SK-N-SH treated with all-trans-retinoic acid at 6 μM for 48 hours (cell line): ENCODE measurements at regions not wholly inside any gene's neighbourhood (a gene's known extent, or its start where the extent isn't known, plus 50 kb on each side); places are given as distances from the start of the nearest gene placed in this dataset.

Experiments used
- ATAC-seq: fragments of 200-7000 bp; cut with Tn5 transposase; 3 replicates; pipeline ENCODE4 v1.9.1; 2020; ENCODE audit warnings: mild to moderate bottlenecking, moderate library complexity
- ARNTL ChIP-seq: fragments of 450-650 bp; formaldehyde crosslinking; IDR thresholded peaks from 2 replicates; pipeline ENCODE4 v1.5.0; 2020; ENCODE audit warnings: low read depth, mild to moderate bottlenecking, moderate library complexity, borderline replicate concordance
- BACH2 ChIP-seq: fragments of 250-450 bp; sonication (Bioruptor Pico); IDR thresholded peaks from 2 replicates; pipeline ENCODE4 v1.9.0; 2021; ENCODE audit warnings: mild to moderate bottlenecking, borderline replicate concordance
- CSDC2 ChIP-seq: fragments of 250-450 bp; sonication (Bioruptor Pico); IDR thresholded peaks from 2 replicates; pipeline ENCODE4 v1.5.0; 2020; ENCODE audit warnings: mild to moderate bottlenecking, moderate library complexity
- ESRRG ChIP-seq: fragments of 250-450 bp; sonication (Bioruptor Pico); IDR thresholded peaks from 2 replicates; pipeline ENCODE4 v1.6.1; 2021; ENCODE audit warnings: mild to moderate bottlenecking
- ISL1 ChIP-seq: fragments of 250-450 bp; sonication (Bioruptor Pico); IDR thresholded peaks from 2 replicates; pipeline ENCODE4 v2.1.2; 2022; ENCODE audit warnings: mild to moderate bottlenecking, moderate library complexity
- OSR1 ChIP-seq: fragments of 250-450 bp; sonication (Bioruptor Pico); IDR thresholded peaks from 2 replicates; pipeline ENCODE4 v1.8.0; 2022; ENCODE audit warnings: moderate library complexity, mild to moderate bottlenecking, inconsistent platforms
- PPARA ChIP-seq: fragments of 250-450 bp; sonication (Bioruptor Pico); IDR thresholded peaks from 2 replicates; pipeline ENCODE4 v1.5.0; 2020; ENCODE audit warnings: mild to moderate bottlenecking, borderline replicate concordance
- RARB ChIP-seq: fragments of 250-450 bp; sonication (Bioruptor Pico); IDR thresholded peaks from 2 replicates; pipeline ENCODE4 v1.8.0; 2021; ENCODE audit warnings: mild to moderate bottlenecking, moderate library complexity
- SNAI2 ChIP-seq: fragments of 250-450 bp; sonication (Bioruptor Pico); IDR thresholded peaks from 2 replicates; pipeline ENCODE4 v1.5.0; 2020; ENCODE audit warnings: mild to moderate bottlenecking, moderate library complexity
- TCF4 ChIP-seq: fragments of 250-450 bp; sonication (Bioruptor Pico); IDR thresholded peaks from 2 replicates; pipeline ENCODE4 v1.8.0; 2021; ENCODE audit warnings: mild to moderate bottlenecking, moderate library complexity, borderline replicate concordance
- TOX ChIP-seq: fragments of 250-450 bp; sonication (Bioruptor Pico); IDR thresholded peaks from 2 replicates; pipeline ENCODE4 v1.8.0; 2021; ENCODE audit warnings: mild to moderate bottlenecking, moderate library complexity, borderline replicate concordance
- ZC3H10 ChIP-seq: fragments of 250-450 bp; sonication (Bioruptor Pico); IDR thresholded peaks from 2 replicates; pipeline ENCODE4 v1.5.1; 2021; ENCODE audit warnings: mild to moderate bottlenecking, moderate library complexity
- ZFP3 ChIP-seq: fragments of 250-450 bp; sonication (Bioruptor Pico); IDR thresholded peaks from 2 replicates; pipeline ENCODE4 v1.5.0; 2020; ENCODE audit warnings: mild to moderate bottlenecking, moderate library complexity
- ZFP30 ChIP-seq: fragments of 450-650 bp; formaldehyde crosslinking; IDR thresholded peaks from 2 replicates; pipeline ENCODE4 v1.5.0; 2022; ENCODE audit warnings: mild to moderate bottlenecking, moderate library complexity
- ZNF70 ChIP-seq: fragments of 450-650 bp; formaldehyde crosslinking; IDR thresholded peaks from 2 replicates; pipeline ENCODE4 v1.5.0; 2020; ENCODE audit warnings: mild to moderate bottlenecking, moderate library complexity
- ZNF8 ChIP-seq: fragments of 450-650 bp; formaldehyde crosslinking; IDR thresholded peaks from 2 replicates; pipeline ENCODE4 v1.5.0; 2020; ENCODE audit warnings: mild to moderate bottlenecking, moderate library complexity
- TF ChIP-seq, protein P1 (sequence below): fragments of 250-450 bp; sonication (Bioruptor Pico); IDR thresholded peaks from 2 replicates; pipeline ENCODE4 v1.5.1; 2021; ENCODE audit warnings: mild to moderate bottlenecking, moderate library complexity
- TF ChIP-seq, protein P2 (sequence below): fragments of 250-450 bp; sonication (Bioruptor Pico); IDR thresholded peaks from 2 replicates; pipeline ENCODE4 v1.5.0; 2020; ENCODE audit warnings: mild to moderate bottlenecking, moderate library complexity
- TF ChIP-seq, protein P3 (sequence below): fragments of 250-450 bp; sonication (Bioruptor Pico); IDR thresholded peaks from 2 replicates; pipeline ENCODE4 v1.5.1; 2020; ENCODE audit warnings: low read depth, mild to moderate bottlenecking, moderate library complexity
- TF ChIP-seq, protein P4 (sequence below): fragments of 250-450 bp; sonication (Bioruptor Pico); IDR thresholded peaks from 2 replicates; pipeline ENCODE4 v1.8.0; 2021; ENCODE audit warnings: low read depth, mild to moderate bottlenecking, moderate library complexity, borderline replicate concordance

DNA sequence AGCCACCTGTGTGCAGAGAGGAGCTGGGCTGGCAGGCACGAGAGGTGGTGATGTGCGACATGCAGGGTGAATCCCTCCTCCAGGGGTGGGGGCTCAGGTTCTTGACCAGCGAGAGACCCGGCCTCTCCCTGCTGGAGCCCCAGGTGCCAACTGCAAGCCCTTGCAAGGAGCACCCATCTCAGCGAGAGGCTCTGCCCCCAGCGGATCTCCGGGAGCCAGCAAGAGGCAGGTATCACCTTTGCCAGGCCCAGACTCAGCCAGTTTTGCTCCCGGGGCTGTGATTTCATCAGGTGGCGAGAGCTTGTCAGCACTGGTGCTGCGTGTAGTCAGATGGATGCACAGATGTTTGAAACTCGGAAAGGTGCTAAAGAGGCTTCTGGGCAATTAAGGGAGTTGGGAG lies 87.7 kb downstream of the TFAP2C start:
- TF ChIP-seq RARB, result no peak
- TF ChIP-seq ESRRG (CRISPR knock-in tag), result no peak
- TF ChIP-seq PPARA (CRISPR knock-in tag), result no peak
- no peak for ATAC-seq

DNA sequence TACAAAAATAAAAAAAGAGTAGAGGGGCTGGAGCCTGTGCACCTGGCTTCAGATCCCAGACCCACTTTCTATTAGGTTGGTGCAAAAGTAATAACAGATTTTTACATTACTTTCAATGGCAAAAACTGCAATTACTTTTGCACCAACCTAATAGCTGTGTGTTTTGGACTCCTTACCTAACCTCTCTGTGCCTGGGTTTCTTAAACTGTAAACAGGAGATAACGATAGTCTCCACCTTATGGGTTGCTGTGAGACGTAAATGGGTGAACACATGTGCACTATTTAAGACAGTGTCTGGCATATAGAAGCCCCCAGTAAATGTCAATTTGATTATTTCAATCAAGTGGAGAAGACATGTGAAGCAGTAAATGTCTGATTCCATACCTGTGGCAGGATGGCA lies 89.7 kb downstream of the TFAP2C start:
- no peak for ATAC-seq
- TF ChIP-seq TCF4 (CRISPR knock-in tag), result no peak
- no peak for TF ChIP-seq ESRRG (CRISPR knock-in tag)
- TF ChIP-seq ARNTL (CRISPR knock-in tag), result no peak
- TF ChIP-seq ZFP3 (CRISPR knock-in tag), result no peak
- TF ChIP-seq BACH2 (CRISPR knock-in tag), result no peak
- TF ChIP-seq OSR1 (CRISPR knock-in tag), result no peak

DNA sequence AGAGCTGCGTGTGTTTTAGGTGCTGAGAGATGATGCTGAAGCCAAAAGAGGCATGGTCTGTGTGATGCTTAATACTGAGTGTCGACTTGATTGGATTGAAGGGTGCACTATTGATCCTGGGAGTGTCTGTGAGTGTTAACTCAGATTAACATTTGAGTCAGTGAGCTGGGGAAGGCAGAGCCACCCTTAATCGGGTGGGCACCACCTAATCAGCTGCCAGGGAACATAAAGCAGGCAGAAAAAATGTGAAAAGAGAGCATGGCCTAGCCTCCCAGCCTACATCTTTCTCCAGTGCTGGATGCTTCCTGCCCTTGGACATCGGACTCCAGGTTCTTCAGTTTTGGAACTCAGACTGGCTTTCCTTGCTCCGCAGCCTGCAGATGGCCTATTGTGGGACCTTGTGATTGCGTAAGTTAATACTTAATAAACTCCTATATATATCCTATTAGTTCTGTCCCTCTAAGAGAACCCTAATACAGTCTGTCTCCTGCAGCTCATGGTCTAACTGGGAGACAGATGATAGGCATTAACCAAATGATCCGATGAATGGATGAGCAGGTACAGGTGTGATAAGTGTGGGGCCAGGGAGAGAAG lies 91.6 kb downstream of the TFAP2C start:
- ATAC-seq, result no peak
- TF ChIP-seq, protein P1, sequence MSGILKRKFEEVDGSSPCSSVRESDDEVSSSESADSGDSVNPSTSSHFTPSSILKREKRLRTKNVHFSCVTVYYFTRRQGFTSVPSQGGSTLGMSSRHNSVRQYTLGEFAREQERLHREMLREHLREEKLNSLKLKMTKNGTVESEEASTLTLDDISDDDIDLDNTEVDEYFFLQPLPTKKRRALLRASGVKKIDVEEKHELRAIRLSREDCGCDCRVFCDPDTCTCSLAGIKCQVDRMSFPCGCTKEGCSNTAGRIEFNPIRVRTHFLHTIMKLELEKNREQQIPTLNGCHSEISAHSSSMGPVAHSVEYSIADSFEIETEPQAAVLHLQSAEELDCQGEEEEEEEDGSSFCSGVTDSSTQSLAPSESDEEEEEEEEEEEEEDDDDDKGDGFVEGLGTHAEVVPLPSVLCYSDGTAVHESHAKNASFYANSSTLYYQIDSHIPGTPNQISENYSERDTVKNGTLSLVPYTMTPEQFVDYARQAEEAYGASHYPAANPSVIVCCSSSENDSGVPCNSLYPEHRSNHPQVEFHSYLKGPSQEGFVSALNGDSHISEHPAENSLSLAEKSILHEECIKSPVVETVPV (CRISPR knock-in tag), result no peak
- no peak for TF ChIP-seq CSDC2 (CRISPR knock-in tag)
- TF ChIP-seq ZC3H10, result no peak
- TF ChIP-seq SNAI2, result no peak
- no peak for TF ChIP-seq ISL1 (CRISPR knock-in tag)
- TF ChIP-seq PPARA (CRISPR knock-in tag), result no peak
- TF ChIP-seq ZFP30, result no peak
- TF ChIP-seq, protein P2, sequence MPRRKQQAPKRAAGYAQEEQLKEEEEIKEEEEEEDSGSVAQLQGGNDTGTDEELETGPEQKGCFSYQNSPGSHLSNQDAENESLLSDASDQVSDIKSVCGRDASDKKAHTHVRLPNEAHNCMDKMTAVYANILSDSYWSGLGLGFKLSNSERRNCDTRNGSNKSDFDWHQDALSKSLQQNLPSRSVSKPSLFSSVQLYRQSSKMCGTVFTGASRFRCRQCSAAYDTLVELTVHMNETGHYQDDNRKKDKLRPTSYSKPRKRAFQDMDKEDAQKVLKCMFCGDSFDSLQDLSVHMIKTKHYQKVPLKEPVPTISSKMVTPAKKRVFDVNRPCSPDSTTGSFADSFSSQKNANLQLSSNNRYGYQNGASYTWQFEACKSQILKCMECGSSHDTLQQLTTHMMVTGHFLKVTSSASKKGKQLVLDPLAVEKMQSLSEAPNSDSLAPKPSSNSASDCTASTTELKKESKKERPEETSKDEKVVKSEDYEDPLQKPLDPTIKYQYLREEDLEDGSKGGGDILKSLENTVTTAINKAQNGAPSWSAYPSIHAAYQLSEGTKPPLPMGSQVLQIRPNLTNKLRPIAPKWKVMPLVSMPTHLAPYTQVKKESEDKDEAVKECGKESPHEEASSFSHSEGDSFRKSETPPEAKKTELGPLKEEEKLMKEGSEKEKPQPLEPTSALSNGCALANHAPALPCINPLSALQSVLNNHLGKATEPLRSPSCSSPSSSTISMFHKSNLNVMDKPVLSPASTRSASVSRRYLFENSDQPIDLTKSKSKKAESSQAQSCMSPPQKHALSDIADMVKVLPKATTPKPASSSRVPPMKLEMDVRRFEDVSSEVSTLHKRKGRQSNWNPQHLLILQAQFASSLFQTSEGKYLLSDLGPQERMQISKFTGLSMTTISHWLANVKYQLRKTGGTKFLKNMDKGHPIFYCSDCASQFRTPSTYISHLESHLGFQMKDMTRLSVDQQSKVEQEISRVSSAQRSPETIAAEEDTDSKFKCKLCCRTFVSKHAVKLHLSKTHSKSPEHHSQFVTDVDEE, result no peak

DNA sequence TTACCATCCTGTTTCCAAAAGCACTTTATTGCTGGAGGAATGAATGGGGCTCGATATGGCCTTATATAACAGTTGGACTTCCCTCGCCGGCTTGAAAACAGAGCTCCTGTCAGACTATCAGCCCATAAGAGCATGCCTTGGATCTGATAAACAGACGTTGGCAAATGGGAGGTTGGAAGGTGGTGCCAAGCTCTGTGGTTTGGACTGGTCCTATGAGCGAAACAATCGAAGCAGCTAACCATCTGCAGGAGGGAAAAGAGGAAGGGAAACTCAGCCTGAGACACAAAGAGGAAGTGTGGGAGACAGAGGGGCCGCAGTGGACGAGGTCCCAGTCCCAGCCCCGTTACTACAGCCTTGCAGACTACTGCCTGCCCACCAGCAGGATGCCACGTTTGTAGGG lies 92.9 kb downstream of the TFAP2C start:
- TF ChIP-seq ZNF70, result no peak
- no peak for TF ChIP-seq SNAI2
- TF ChIP-seq, protein P3, sequence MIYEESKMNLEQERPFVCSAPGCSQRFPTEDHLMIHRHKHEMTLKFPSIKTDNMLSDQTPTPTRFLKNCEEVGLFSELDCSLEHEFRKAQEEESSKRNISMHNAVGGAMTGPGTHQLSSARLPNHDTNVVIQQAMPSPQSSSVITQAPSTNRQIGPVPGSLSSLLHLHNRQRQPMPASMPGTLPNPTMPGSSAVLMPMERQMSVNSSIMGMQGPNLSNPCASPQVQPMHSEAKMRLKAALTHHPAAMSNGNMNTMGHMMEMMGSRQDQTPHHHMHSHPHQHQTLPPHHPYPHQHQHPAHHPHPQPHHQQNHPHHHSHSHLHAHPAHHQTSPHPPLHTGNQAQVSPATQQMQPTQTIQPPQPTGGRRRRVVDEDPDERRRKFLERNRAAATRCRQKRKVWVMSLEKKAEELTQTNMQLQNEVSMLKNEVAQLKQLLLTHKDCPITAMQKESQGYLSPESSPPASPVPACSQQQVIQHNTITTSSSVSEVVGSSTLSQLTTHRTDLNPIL (CRISPR knock-in tag), result no peak
- TF ChIP-seq ZFP3 (CRISPR knock-in tag), result no peak
- no peak for TF ChIP-seq ZC3H10
- TF ChIP-seq, protein P4, sequence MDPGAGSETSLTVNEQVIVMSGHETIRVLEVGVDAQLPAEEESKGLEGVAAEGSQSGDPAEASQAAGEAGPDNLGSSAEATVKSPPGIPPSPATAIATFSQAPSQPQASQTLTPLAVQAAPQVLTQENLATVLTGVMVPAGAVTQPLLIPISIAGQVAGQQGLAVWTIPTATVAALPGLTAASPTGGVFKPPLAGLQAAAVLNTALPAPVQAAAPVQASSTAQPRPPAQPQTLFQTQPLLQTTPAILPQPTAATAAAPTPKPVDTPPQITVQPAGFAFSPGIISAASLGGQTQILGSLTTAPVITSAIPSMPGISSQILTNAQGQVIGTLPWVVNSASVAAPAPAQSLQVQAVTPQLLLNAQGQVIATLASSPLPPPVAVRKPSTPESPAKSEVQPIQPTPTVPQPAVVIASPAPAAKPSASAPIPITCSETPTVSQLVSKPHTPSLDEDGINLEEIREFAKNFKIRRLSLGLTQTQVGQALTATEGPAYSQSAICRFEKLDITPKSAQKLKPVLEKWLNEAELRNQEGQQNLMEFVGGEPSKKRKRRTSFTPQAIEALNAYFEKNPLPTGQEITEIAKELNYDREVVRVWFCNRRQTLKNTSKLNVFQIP (CRISPR knock-in tag), result no peak
- no peak for TF ChIP-seq ISL1 (CRISPR knock-in tag)
- no peak for TF ChIP-seq BACH2 (CRISPR knock-in tag)
- TF ChIP-seq TOX, result no peak
- no peak for TF ChIP-seq ARNTL (CRISPR knock-in tag)
- TF ChIP-seq, protein P1 (CRISPR knock-in tag), result no peak
- TF ChIP-seq, protein P2, result no peak
- no peak for TF ChIP-seq ZNF8 (CRISPR knock-in tag)
- TF ChIP-seq OSR1 (CRISPR knock-in tag), result no peak
- TF ChIP-seq TCF4 (CRISPR knock-in tag), result no peak
- no peak for ATAC-seq
